GM12878 (cell line): ENCODE measurements at regions not wholly inside any gene's neighbourhood (a gene's known extent, or its start where the extent isn't known, plus 50 kb on each side); places are given as distances from the start of the nearest gene placed in this dataset.

Source experiments
- ATAC-seq: fragments of 200-7000 bp; cut with Tn5 transposase; 3 replicates; pipeline ENCODE4 v1.9.1; 2020; ENCODE audit warnings: mild to moderate bottlenecking, moderate library complexity
- BruUV-seq: library from RNA; stranded (reverse); fragments of 400-500 nt; replicated peaks from 2 replicates; lab custom pipeline; 2021; lab: Mats Ljungman, UMichigan
- CTCF ChIA-PET: fragments of 300-600 bp; sonication (Branson Sonifier 250); formaldehyde crosslinking; extraction: SDS; loops from one replicate; lab custom pipeline; 2021; ENCODE audit warnings: inconsistent platforms; lab: Yijun Ruan, JAX
- POLR2A ChIA-PET: fragments of 350-600 bp; formaldehyde crosslinking; extraction: SDS; loops from one replicate; lab custom pipeline; 2021; ENCODE audit warnings: inconsistent platforms; lab: Charles Lee
- RAD21 ChIA-PET: fragments of 300-600 bp; sonication (Branson Sonifier 250); formaldehyde crosslinking; loops from one replicate; lab custom pipeline; 2023; ENCODE audit warnings: antibody characterized with exemption; ENCODE audit not compliant: unreplicated experiment; lab: Charles Lee
- SMC1A ChIA-PET: fragments of 300-600 bp; sonication (Branson Sonifier 250); formaldehyde crosslinking; loops from one replicate; lab custom pipeline; 2023; ENCODE audit not compliant: unreplicated experiment, uncharacterized antibody; lab: Charles Lee
- DNase-seq: peaks from one replicate; pipeline ENCODE4 v3.0.0-alpha.2; 2011; ENCODE audit warnings: low read depth, low spot score
- FAIRE-seq: peaks from 3 replicates; lab custom pipeline; 2011; peaks lifted over from hg19 to GRCh38; lab: Jason Lieb, UNC
- H2AFZ ChIP-seq: 2 replicates; pipeline ENCODE4 v1.6.0; 2011; ENCODE audit warnings: low read depth, low read length, control low read depth; ENCODE audit not compliant: control insufficient read depth
- H3K27ac ChIP-seq: 2 replicates; pipeline ENCODE4 v1.5.1; 2011; ENCODE audit warnings: control low read depth; ENCODE audit not compliant: control insufficient read depth, insufficient read depth
- H3K27me3 ChIP-seq, 2 experiments: replicated peaks in 1 of 2; 2 replicates each; pipeline versions ENCODE4 v1.6.0 to v1.6.1; 2011; ENCODE audit warnings: low read length in 1 of 2; ENCODE audit not compliant: control insufficient read depth in 2 of 2, insufficient read depth in 2 of 2
- H3K36me3 ChIP-seq, 2 experiments: 2 replicates each; pipeline ENCODE4 v1.5.1; 2011; ENCODE audit warnings: low read length in 1 of 2; ENCODE audit not compliant: control insufficient read depth in 2 of 2, insufficient read depth in 2 of 2
- H3K4me1 ChIP-seq: 2 replicates; pipeline ENCODE4 v1.6.1; 2011; ENCODE audit warnings: mild to moderate bottlenecking, low read length, moderate library complexity, mixed read lengths; ENCODE audit not compliant: control insufficient read depth, insufficient read depth
- H3K4me2 ChIP-seq: 2 replicates; pipeline ENCODE4 v1.6.0; 2011; ENCODE audit warnings: control low read depth; ENCODE audit not compliant: control insufficient read depth, insufficient read depth
- H3K4me3 ChIP-seq: fragments of 200-600 bp; sonication (generic); 2 replicates; pipeline ENCODE4 v1.5.1; 2016
- H3K79me2 ChIP-seq: 2 replicates; pipeline ENCODE4 v1.6.0; 2011; ENCODE audit warnings: low read length; ENCODE audit not compliant: control insufficient read depth, insufficient read depth
- H3K9ac ChIP-seq: 2 replicates; pipeline ENCODE4 v1.8.0; 2011; ENCODE audit warnings: low read length, control low read depth, mixed read lengths; ENCODE audit not compliant: control insufficient read depth, insufficient read depth
- H3K9me3 ChIP-seq: replicated peaks from 3 replicates; pipeline ENCODE4 v1.5.1; 2011; ENCODE audit warnings: mild to moderate bottlenecking, low read length; ENCODE audit not compliant: control insufficient read depth, insufficient read depth
- H4K20me1 ChIP-seq: 2 replicates; pipeline ENCODE4 v1.6.0; 2011; ENCODE audit not compliant: control insufficient read depth, insufficient read depth
- BRCA1 ChIP-seq: IDR thresholded peaks from 2 replicates; pipeline ENCODE4 v1.6.1; 2011; ENCODE audit warnings: low read depth, low read length, improper control_type of control experiment
- EED ChIP-seq: sonication (generic); IDR thresholded peaks from 2 replicates; pipeline ENCODE4 v1.6.1; 2016; ENCODE audit warnings: antibody characterized with exemption, low read depth
- HDAC2 ChIP-seq: fragments of 200-600 bp; sonication (generic); IDR thresholded peaks from 2 replicates; pipeline ENCODE4 v1.6.1; 2017
- KAT2A ChIP-seq: conservative IDR thresholded peaks from 2 replicates; pipeline ENCODE4 v1.6.1; 2011; ENCODE audit warnings: low read depth, low read length; ENCODE audit not compliant: control insufficient read depth
- PAX5 ChIP-seq: IDR thresholded peaks from 2 replicates; pipeline ENCODE4 v1.6.1; 2011; ENCODE audit warnings: low read depth, low read length, borderline replicate concordance
- POLR2AphosphoS2 ChIP-seq: IDR thresholded peaks from 2 replicates; pipeline ENCODE4 v1.6.1; 2011; ENCODE audit warnings: low read depth, mild to moderate bottlenecking, low read length, improper control_type of control experiment, moderate library complexity
- RUNX3 ChIP-seq: IDR thresholded peaks from 2 replicates; pipeline ENCODE4 v1.6.1; 2012; ENCODE audit warnings: low read length, inconsistent platforms
- SMAD1 ChIP-seq: fragments of 450-650 bp; IDR thresholded peaks from 2 replicates; pipeline ENCODE4 v1.6.1; 2018; ENCODE audit warnings: mild to moderate bottlenecking, low read depth; ENCODE audit not compliant: partially characterized antibody
- SMC3 ChIP-seq: IDR thresholded peaks from 2 replicates; pipeline ENCODE4 v1.6.1; 2011; ENCODE audit warnings: low read length, improper control_type of control experiment, borderline replicate concordance
- SREBF2 ChIP-seq: IDR thresholded peaks from 2 replicates; pipeline ENCODE4 v1.6.1; 2012; ENCODE audit warnings: mild to moderate bottlenecking, low read length
- STAT3 ChIP-seq: IDR thresholded peaks from 2 replicates; pipeline ENCODE4 v1.6.1; 2011; ENCODE audit warnings: low read depth, low read length, improper control_type of control experiment
- TBL1XR1 ChIP-seq: IDR thresholded peaks from 2 replicates; pipeline ENCODE4 v1.6.1; 2012; ENCODE audit warnings: low read depth, low read length, improper control_type of control experiment
- YY1 ChIP-seq: IDR thresholded peaks from 2 replicates; pipeline ENCODE4 v1.6.1; 2011; ENCODE audit warnings: low read depth, mild to moderate bottlenecking, low read length
- WGBS: methylation state at CpG from one replicate; pipeline ENCODE4 v1.1.6; 2016; ENCODE audit warnings: low lambda C conversion rate; ENCODE audit not compliant: insufficient replicate concordance, insufficient coverage; ENCODE audit errors: missing lambda C conversion rate; 5-methylcytosine and 5-hydroxymethylcytosine counted together
- in situ Hi-C: fragments of 300-500 bp; cut with MboI; formaldehyde crosslinking; loops from 9 replicates; pipeline ENCODE4 v1.14.3; 2018; ENCODE audit warnings: mixed read lengths
- intact Hi-C: fragments of 100-400 bp; cut with micrococcal nuclease; formaldehyde crosslinking; loops from one replicate; pipeline ENCODE4 v1.14.2; 2022; ENCODE audit not compliant: unreplicated experiment
- TF ChIP-seq, protein P1 (sequence below): fragments of 450-650 bp; IDR thresholded peaks from 2 replicates; pipeline ENCODE4 v1.6.1; 2018; ENCODE audit warnings: mild to moderate bottlenecking, low read depth, moderate library complexity; ENCODE audit not compliant: partially characterized antibody

DNA sequence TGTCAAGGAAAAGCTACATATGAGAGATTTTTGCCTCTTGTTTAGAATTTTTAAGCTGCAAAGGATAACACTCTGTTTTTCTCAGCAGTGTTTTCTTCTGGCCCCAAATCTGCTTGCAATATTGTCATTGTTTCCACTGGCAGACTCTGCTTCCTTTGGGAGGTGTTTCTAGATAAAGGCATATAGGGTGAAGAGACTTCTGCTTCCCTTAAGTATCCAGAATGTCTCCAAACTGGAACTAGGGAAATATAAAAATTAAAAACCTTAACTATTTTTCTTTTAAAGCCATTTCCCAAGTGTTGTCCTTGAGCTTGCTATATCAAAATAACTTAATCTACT is 225.8 kb downstream of the CGGBP1 start:
- H3K4me3 ChIP-seq = no peak overlapping the region
- TF ChIP-seq KAT2A (no peak), STAT3 (no peak), EED (no peak), BRCA1 (no peak), PAX5 (no peak), SMC3 (no peak), POLR2AphosphoS2 (no peak), SREBF2 (no peak), RUNX3 (no peak), HDAC2 (no peak), YY1 (no peak)
- SMC1A ChIA-PET = interaction anchor here (1.2 kb wide), 1 partner anchor 482 kb away, joined by 4 read pairs; no protein-coding TSS in a partner anchor
- no peak overlapping the region for H3K27ac ChIP-seq
- H2AFZ ChIP-seq = no peak overlapping the region
- no peaks in the 10 kb centered on the region for H3K27me3 ChIP-seq
- in situ Hi-C loops = no loop called here
- no peak overlapping the region for H3K4me2 ChIP-seq
- no TSS peak for BruUV-seq
- POLR2A ChIA-PET = no interaction called here
- intact Hi-C loops = no loop called here
- ATAC-seq = no peak
- no peaks in the 10 kb centered on the region for H3K9me3 ChIP-seq
- FAIRE-seq = no peak
- no peak for DNase-seq
- H4K20me1 ChIP-seq = no peaks in the 10 kb centered on the region
- CTCF ChIA-PET = no interaction called here
- RAD21 ChIA-PET = no interaction called here
- H3K4me1 ChIP-seq = no peaks in the 10 kb centered on the region
- H3K79me2 ChIP-seq = no peaks in the 10 kb centered on the region
- no peaks in the 10 kb centered on the region for H3K36me3 ChIP-seq
- no peak overlapping the region for H3K9ac ChIP-seq

DNA sequence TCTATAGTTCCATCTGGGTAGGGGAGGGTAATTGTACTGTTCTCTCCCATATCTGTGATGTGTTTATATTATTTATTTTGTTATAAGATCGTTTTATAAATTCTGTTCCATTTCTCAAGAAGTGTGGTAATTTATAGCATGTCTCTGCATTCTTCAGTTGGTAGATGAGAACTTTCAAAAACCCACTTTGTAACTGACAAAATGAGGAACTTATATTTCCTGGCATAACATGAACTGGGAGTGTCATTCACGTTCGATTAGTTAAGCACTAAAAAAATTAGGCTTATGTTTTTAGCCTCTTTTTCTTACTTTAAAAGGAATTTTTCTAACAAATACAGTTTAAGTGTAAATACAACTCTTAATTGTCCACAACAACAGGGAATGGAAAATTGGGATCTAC is 230.8 kb downstream of the CGGBP1 start:
- H3K4me2 ChIP-seq = no peak overlapping the region
- in situ Hi-C loops = no loop called here
- no peak overlapping the region for H3K4me3 ChIP-seq
- no peak for TF ChIP-seq SMAD1
- no peak for TF ChIP-seq TBL1XR1
- TF ChIP-seq, protein P1, sequence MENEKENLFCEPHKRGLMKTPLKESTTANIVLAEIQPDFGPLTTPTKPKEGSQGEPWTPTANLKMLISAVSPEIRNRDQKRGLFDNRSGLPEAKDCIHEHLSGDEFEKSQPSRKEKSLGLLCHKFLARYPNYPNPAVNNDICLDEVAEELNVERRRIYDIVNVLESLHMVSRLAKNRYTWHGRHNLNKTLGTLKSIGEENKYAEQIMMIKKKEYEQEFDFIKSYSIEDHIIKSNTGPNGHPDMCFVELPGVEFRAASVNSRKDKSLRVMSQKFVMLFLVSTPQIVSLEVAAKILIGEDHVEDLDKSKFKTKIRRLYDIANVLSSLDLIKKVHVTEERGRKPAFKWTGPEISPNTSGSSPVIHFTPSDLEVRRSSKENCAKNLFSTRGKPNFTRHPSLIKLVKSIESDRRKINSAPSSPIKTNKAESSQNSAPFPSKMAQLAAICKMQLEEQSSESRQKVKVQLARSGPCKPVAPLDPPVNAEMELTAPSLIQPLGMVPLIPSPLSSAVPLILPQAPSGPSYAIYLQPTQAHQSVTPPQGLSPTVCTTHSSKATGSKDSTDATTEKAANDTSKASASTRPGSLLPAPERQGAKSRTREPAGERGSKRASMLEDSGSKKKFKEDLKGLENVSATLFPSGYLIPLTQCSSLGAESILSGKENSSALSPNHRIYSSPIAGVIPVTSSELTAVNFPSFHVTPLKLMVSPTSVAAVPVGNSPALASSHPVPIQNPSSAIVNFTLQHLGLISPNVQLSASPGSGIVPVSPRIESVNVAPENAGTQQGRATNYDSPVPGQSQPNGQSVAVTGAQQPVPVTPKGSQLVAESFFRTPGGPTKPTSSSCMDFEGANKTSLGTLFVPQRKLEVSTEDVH = no peak
- TF ChIP-seq, all 136 proteins: peak for 0
- ATAC-seq = no peak
- Histone ChIP-seq H3K9me3 (no peaks in the 10 kb centered on the region), H2AFZ (no peak overlapping the region), H3K36me3 (no peaks in the 10 kb centered on the region), H3K79me2 (no peaks in the 10 kb centered on the region), H4K20me1 (no peaks in the 10 kb centered on the region), H3K4me1 (no peaks in the 10 kb centered on the region), H3K27me3 (no peaks in the 10 kb centered on the region), H3K27ac (no peak overlapping the region), H3K9ac (no peak overlapping the region)
- intact Hi-C loops = no loop called here
- FAIRE-seq = no peak
- ChIA-PET SMC1A (no interaction called here), CTCF (no interaction called here), RAD21 (no interaction called here), POLR2A (no interaction called here)
- WGBS = 2% methylated on average over 3 of the region's 3 CpGs
- BruUV-seq = no TSS peak
- DNase-seq = no peak
